Ascending aorta (tissue), 2 donors: ENCODE measurements at regions not wholly inside any gene's neighbourhood (a gene's known extent, or its start where the extent isn't known, plus 50 kb on each side); places are given as distances from the start of the nearest gene placed in this dataset.

Source experiments
- DNase-seq, 2 donors: peaks; one replicate each; pipeline ENCODE4 v3.0.0-alpha.2; 2019; ENCODE audit warnings: low spot score in 2 of 2
- H3K27ac ChIP-seq, 2 donors: fragments of 200-600 bp; sonication (generic); one replicate each; pipeline ENCODE4 v1.5.1; 2016 to 2017; ENCODE audit warnings: mild to moderate bottlenecking in 1 of 2
- H3K27me3 ChIP-seq: fragments of 200-600 bp; sonication (generic); one replicate; pipeline ENCODE4 v1.5.1; 2017
- H3K36me3 ChIP-seq, 2 donors: fragments of 200-600 bp; sonication (generic); one replicate each; pipeline ENCODE4 v1.5.1; 2016
- H3K4me1 ChIP-seq, 2 donors: fragments of 200-600 bp; sonication (generic); one replicate each; pipeline ENCODE4 v1.5.1; 2016 to 2017; ENCODE audit warnings: mild to moderate bottlenecking in 1 of 2
- H3K4me3 ChIP-seq, 2 donors: fragments of 200-600 bp; sonication (generic); one replicate each; pipeline ENCODE4 v1.5.1; 2016 to 2017; ENCODE audit warnings: mild to moderate bottlenecking in 1 of 2
- H3K9me3 ChIP-seq, 2 donors: fragments of 200-600 bp; sonication (generic); one replicate each; pipeline ENCODE4 v1.5.1; 2016
- intact Hi-C: fragments of 100-400 bp; cut with DNase I; formaldehyde crosslinking; loops from one replicate; pipeline ENCODE4 v1.15.1; 2023
- TF ChIP-seq, protein P1 (sequence below), 3 experiments: fragments of 200-600 bp in 2 of 3; fragments of 450-650 bp in 1 of 3; sonication (generic) in 2 of 3; IDR thresholded peaks; one replicate each; pipeline ENCODE4 v1.5.1; 2016 to 2019; ENCODE audit warnings: antibody characterized with exemption in 3 of 3, mild to moderate bottlenecking in 1 of 3, moderate library complexity in 1 of 3

DNA sequence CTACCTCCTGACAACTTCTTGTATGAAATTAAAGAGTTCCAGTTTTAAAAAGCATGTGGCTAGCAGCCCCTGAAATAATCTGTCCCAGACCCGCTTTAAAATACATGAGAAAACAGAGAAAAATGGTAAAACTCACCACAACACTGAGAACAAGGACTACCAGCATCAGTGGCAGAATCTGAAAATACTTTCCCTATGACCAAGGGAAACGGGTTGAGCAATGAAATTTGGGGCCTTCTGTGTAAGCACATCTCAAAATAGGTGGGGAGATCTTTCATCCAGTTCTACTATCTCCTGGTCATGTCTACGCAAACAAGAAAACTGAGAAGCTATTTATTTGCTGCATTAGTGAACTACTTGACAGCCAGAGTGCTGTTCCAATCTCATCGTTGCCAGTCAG lies 172.3 kb downstream of the LNPK start:
- DNase-seq: no peak
- intact Hi-C loops: no loop called here
- no peak overlapping the region for H3K27ac ChIP-seq
- TF ChIP-seq, protein P1, sequence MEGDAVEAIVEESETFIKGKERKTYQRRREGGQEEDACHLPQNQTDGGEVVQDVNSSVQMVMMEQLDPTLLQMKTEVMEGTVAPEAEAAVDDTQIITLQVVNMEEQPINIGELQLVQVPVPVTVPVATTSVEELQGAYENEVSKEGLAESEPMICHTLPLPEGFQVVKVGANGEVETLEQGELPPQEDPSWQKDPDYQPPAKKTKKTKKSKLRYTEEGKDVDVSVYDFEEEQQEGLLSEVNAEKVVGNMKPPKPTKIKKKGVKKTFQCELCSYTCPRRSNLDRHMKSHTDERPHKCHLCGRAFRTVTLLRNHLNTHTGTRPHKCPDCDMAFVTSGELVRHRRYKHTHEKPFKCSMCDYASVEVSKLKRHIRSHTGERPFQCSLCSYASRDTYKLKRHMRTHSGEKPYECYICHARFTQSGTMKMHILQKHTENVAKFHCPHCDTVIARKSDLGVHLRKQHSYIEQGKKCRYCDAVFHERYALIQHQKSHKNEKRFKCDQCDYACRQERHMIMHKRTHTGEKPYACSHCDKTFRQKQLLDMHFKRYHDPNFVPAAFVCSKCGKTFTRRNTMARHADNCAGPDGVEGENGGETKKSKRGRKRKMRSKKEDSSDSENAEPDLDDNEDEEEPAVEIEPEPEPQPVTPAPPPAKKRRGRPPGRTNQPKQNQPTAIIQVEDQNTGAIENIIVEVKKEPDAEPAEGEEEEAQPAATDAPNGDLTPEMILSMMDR (IDR thresholded peaks at IDR 0.05): no peak
- H3K27me3 ChIP-seq: no peaks in the 10 kb centered on the region
- H3K36me3 ChIP-seq: no peaks in the 10 kb centered on the region
- no peak overlapping the region for H3K4me3 ChIP-seq
- no peaks in the 10 kb centered on the region for H3K9me3 ChIP-seq
- no peaks in the 10 kb centered on the region for H3K4me1 ChIP-seq

DNA sequence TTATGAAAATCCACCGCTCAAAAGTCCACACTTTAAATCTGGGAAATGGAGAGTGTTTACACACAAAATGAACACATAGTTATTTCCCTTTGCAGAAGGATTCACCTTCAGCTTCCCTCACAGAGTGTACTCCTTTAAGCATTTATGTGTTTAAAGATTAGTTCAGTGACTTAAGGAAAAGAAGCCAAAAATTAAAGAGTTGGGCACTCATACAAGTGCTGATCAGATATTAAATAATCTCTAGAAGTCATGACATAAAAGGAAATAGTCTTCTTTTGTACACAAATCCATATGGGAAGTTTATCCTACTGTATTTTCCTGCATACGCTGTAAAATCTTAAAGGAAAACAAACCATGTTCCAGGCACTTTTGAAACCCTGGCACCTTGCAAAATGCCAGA lies 174.2 kb downstream of the LNPK start:
- H3K4me3 ChIP-seq: no peak overlapping the region
- DNase-seq: no peak
- H3K9me3 ChIP-seq: no peaks in the 10 kb centered on the region
- no peaks in the 10 kb centered on the region for H3K27me3 ChIP-seq
- no peak overlapping the region for H3K27ac ChIP-seq
- no peaks in the 10 kb centered on the region for H3K36me3 ChIP-seq
- intact Hi-C loops: no loop called here
- no peaks in the 10 kb centered on the region for H3K4me1 ChIP-seq
- TF ChIP-seq, protein P1 (IDR thresholded peaks at IDR 0.05): no peak

DNA sequence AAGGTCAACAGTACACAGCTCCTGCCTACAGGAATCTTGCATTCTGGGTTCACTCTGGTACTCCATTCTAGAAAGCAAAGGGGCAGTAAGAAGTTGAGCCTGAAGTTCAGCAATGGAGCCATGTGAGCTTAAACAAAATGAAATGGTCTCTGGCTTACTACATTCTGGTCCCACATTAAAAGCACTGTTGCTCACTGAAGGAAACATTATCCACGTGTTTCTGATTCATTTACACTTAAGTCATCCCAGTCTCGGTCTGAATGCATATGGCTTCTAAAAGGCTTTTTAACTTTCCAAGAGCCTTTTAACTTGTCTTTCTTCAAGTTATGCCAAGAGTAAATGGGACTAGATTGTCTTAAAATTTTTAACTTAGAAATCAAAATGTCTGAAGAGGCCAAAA lies 177.8 kb downstream of the LNPK start:
- Histone ChIP-seq H3K27me3 (no peaks in the 10 kb centered on the region), H3K36me3 (no peaks in the 10 kb centered on the region), H3K9me3 (no peaks in the 10 kb centered on the region), H3K4me3 (no peak overlapping the region), H3K27ac (no peak overlapping the region), H3K4me1 (no peaks in the 10 kb centered on the region)
- DNase-seq: no peak
- intact Hi-C loops: no loop called here
- TF ChIP-seq, protein P1 (IDR thresholded peaks at IDR 0.05): no peak

DNA sequence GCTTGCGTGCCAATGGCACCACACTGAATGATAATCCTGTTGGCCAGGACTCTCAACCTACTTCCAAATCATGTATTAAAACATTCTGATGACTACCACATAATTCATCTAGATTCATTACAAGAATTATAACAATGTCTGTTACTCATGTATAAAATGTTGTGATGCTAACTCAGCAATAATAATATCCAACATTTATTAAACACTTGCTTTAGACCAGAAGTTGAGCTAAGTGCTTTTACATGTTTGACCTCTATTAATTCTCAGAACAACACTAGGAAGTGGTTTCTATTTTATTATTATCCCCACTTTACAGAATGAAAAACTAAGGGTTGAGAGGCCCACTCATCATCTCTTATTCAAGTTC lies 178.4 kb downstream of the LNPK start:
- no peaks in the 10 kb centered on the region for H3K4me1 ChIP-seq
- H3K4me3 ChIP-seq: no peak overlapping the region
- H3K9me3 ChIP-seq: no peaks in the 10 kb centered on the region
- no peaks in the 10 kb centered on the region for H3K27me3 ChIP-seq
- TF ChIP-seq, protein P1 (IDR thresholded peaks at IDR 0.05): no peak
- H3K36me3 ChIP-seq: no peaks in the 10 kb centered on the region
- H3K27ac ChIP-seq: no peak overlapping the region
- intact Hi-C loops: no loop called here
- no peak for DNase-seq

DNA sequence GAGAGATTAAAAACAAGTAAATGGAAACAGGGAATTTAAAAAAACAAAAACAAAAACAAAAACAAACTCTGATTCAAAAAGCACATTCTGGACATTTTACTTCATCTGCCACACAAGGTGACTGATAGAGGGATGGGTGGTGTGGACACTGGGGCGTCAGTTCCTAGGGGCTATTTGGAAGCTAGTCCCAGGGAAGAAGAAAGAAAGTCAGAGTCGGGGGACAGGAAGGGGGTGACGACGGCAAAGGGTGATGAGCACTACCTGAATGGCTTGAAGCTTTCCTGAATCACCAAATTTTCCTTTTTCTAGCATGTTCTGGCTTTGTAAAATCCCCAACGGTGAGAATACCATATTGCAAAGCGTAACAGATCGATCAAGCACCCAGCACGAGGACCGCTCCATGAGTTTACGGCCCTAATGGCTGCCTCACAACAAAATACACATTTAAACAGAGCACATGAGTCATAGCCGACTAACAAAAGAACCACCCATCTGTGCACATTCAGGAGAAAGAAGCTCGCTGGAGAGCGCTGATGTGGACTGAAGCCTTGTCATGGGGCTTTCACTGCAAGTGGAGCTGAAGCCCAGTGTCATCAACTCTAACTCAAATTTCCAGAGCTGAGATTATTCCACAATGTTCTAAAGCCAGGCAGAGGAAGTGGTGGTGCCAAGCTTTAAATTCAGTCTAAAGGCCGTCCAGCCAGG lies 178.9 kb downstream of the LNPK start:
- H3K27me3 ChIP-seq: no peaks in the 10 kb centered on the region
- intact Hi-C loops: no loop called here
- H3K9me3 ChIP-seq: no peaks in the 10 kb centered on the region
- no peak overlapping the region for H3K27ac ChIP-seq
- no peak overlapping the region for H3K4me3 ChIP-seq
- H3K36me3 ChIP-seq: no peaks in the 10 kb centered on the region
- no peaks in the 10 kb centered on the region for H3K4me1 ChIP-seq
- no peak for DNase-seq
- TF ChIP-seq, protein P1 (IDR thresholded peaks at IDR 0.05): no peak

DNA sequence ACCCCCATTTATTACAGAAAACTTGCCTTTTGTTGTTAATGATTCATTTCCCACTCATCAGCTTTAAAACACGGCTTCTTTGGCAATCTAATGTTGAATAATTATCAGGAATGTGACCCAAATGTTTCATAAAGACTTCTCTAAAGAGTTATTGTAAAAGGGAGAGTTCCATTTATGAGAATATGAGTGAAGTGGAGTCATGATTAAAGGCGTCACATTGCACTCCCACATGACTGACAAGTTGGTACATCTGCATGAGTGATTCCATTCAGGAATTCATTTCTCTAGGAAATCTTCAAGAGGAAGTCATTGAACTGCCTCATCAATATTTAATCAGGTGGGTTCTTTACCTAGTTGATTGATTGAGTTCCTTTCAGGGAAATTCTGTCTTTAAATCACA lies 184.8 kb downstream of the LNPK start:
- H3K27ac ChIP-seq: no peak overlapping the region
- no peaks in the 10 kb centered on the region for H3K36me3 ChIP-seq
- TF ChIP-seq, protein P1 (IDR thresholded peaks at IDR 0.05): no peak
- H3K4me1 ChIP-seq: peaks cover 0 to 5% of the 10 kb centered on the region in 2 donors
- intact Hi-C loops: no loop called here
- no peak for DNase-seq
- H3K4me3 ChIP-seq: no peak overlapping the region
- H3K9me3 ChIP-seq: peaks cover 0 to 6% of the 10 kb centered on the region in 2 donors
- H3K27me3 ChIP-seq: no peaks in the 10 kb centered on the region
